Endothelial cell of umbilical vein (primary cell): ENCODE measurements at regions not wholly inside any gene's neighbourhood (a gene's known extent, or its start where the extent isn't known, plus 50 kb on each side); places are given as distances from the start of the nearest gene placed in this dataset.

ENCODE experiments used
- CTCF ChIP-seq, 2 donors: IDR thresholded peaks; 1 replicate in 1 of 2; 2 replicates in 1 of 2; pipeline ENCODE4 v1.5.1; 2011; ENCODE audit warnings: low read length in 2 of 2, mild to moderate bottlenecking in 2 of 2, moderate library complexity in 2 of 2, control low read depth in 1 of 2, inconsistent platforms in 1 of 2, low read depth in 1 of 2; ENCODE audit not compliant: insufficient read depth in 1 of 2; ENCODE audit errors: extremely low read depth in 1 of 2
- EZH2 ChIP-seq: IDR thresholded peaks from 2 replicates; pipeline ENCODE4 v1.6.1; 2012; ENCODE audit warnings: borderline replicate concordance, low read depth, mild to moderate bottlenecking, moderate library complexity, low read length, inconsistent platforms; ENCODE audit not compliant: severe bottlenecking
- JUN ChIP-seq: IDR thresholded peaks from 2 replicates; pipeline ENCODE4 v1.6.1; 2011; ENCODE audit warnings: borderline replicate concordance, low read depth; ENCODE audit not compliant: insufficient read length, insufficient read depth
- MYC ChIP-seq: IDR thresholded peaks from one replicate; pipeline ENCODE4 v1.6.1; 2011; ENCODE audit warnings: mild to moderate bottlenecking, low read depth, low read length
- POLR2A ChIP-seq: IDR thresholded peaks from 2 replicates; pipeline ENCODE4 v1.6.1; 2012; ENCODE audit warnings: low read depth, mild to moderate bottlenecking, control low read depth, low read length
- POLR2AphosphoS5 ChIP-seq: IDR thresholded peaks from 2 replicates; pipeline ENCODE4 v1.6.1; 2012; ENCODE audit warnings: low read depth, mild to moderate bottlenecking, control low read depth, low read length, moderate library complexity; ENCODE audit not compliant: insufficient read depth
- TF ChIP-seq, protein P1 (sequence below): IDR thresholded peaks from 2 replicates; pipeline ENCODE4 v1.6.1; 2011; ENCODE audit not compliant: insufficient read depth, insufficient read length

GRCh38 chr6:2410656-2411380 lies 165.4 kb upstream of the GMDS start:
- no peak for TF ChIP-seq CTCF (IDR thresholded peaks at IDR 0.05; ENCODE audit: extremely low read depth in 1 of 2, insufficient read depth in 1 of 2, low read depth in 1 of 2, low read length in 2 of 2)
- no peak for TF ChIP-seq POLR2A
- TF ChIP-seq EZH2 = no peak
- no peak for TF ChIP-seq POLR2AphosphoS5
- TF ChIP-seq MYC = no peak
- TF ChIP-seq JUN = no peak
- TF ChIP-seq, protein P1, sequence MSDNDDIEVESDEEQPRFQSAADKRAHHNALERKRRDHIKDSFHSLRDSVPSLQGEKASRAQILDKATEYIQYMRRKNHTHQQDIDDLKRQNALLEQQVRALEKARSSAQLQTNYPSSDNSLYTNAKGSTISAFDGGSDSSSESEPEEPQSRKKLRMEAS = no peak
